Keratinocyte (primary cell): ENCODE measurements at regions not wholly inside any gene's neighbourhood (a gene's known extent, or its start where the extent isn't known, plus 50 kb on each side); places are given as distances from the start of the nearest gene placed in this dataset.

Experiments used
- CTCF ChIP-seq, 3 experiments: IDR thresholded peaks in 1 of 3; conservative IDR thresholded peaks in 1 of 3; optimal IDR thresholded peaks in 1 of 3; 2 replicates in 2 of 3; 3 replicates in 1 of 3; pipeline versions ENCODE3 to v1.5.1; 2011; ENCODE audit warnings: low read length in 3 of 3, mild to moderate bottlenecking in 3 of 3, moderate library complexity in 2 of 3, control low read depth in 1 of 3, inconsistent platforms in 1 of 3; ENCODE audit not compliant: insufficient read depth in 2 of 3; ENCODE audit errors: extremely low read depth in 1 of 3
- EZH2 ChIP-seq: IDR thresholded peaks from one replicate; pipeline ENCODE4 v1.6.1; 2012; ENCODE audit warnings: inconsistent platforms, mild to moderate bottlenecking, low read length, moderate library complexity

GRCh38 chr2:200184748-200185627 is 121.5 kb upstream of the SPATS2L start:
- TF ChIP-seq CTCF (optimal IDR thresholded peaks at IDR 0.05 in 1 of 3, IDR thresholded peaks at IDR 0.05 in 1 of 3, conservative IDR thresholded peaks at IDR 0.05 in 1 of 3; ENCODE audit: extremely low read depth in 1 of 3, insufficient read depth in 2 of 3, low read length in 3 of 3) (no peak), EZH2 (no peak)
